Fibroblast of lung (primary cell): ENCODE measurements at regions not wholly inside any gene's neighbourhood (a gene's known extent, or its start where the extent isn't known, plus 50 kb on each side); places are given as distances from the start of the nearest gene placed in this dataset.

Experiments used
- EZH2 ChIP-seq: IDR thresholded peaks from 2 replicates; pipeline ENCODE4 v1.5.1; 2012; ENCODE audit warnings: low read length, control low read depth, mild to moderate bottlenecking; ENCODE audit errors: missing control alignments
- TF ChIP-seq, protein P1 (sequence below), 2 donors: IDR thresholded peaks in 1 of 2; conservative IDR thresholded peaks in 1 of 2; 1 replicate in 1 of 2; 2 replicates in 1 of 2; pipeline ENCODE4 v1.5.1; 2011 to 2012; ENCODE audit warnings: low read length in 2 of 2, control low read depth in 1 of 2, inconsistent platforms in 1 of 2, low read depth in 1 of 2, mild to moderate bottlenecking in 1 of 2

DNA sequence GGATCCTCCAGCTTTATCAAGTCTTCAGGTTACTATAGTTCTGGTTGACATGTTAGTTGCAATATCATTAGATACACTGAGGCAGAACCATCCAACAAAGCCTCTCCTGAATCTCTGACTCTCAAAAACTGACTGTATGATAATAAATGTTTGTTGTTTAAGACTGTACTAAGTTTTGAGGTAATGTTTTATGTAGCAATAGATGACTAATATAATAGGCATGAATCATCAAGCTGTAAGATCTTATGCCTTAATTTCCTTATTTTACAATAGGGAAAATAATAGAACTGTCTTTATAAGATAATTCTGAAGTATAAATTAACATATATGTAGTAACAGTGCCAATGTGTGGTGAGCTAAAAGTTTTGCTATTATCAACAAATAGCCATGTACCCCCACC is 88.9 kb upstream of the TBC1D5 start:
- TF ChIP-seq, protein P1, sequence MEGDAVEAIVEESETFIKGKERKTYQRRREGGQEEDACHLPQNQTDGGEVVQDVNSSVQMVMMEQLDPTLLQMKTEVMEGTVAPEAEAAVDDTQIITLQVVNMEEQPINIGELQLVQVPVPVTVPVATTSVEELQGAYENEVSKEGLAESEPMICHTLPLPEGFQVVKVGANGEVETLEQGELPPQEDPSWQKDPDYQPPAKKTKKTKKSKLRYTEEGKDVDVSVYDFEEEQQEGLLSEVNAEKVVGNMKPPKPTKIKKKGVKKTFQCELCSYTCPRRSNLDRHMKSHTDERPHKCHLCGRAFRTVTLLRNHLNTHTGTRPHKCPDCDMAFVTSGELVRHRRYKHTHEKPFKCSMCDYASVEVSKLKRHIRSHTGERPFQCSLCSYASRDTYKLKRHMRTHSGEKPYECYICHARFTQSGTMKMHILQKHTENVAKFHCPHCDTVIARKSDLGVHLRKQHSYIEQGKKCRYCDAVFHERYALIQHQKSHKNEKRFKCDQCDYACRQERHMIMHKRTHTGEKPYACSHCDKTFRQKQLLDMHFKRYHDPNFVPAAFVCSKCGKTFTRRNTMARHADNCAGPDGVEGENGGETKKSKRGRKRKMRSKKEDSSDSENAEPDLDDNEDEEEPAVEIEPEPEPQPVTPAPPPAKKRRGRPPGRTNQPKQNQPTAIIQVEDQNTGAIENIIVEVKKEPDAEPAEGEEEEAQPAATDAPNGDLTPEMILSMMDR (conservative IDR thresholded peaks at IDR 0.05 in 1 of 2, IDR thresholded peaks at IDR 0.05 in 1 of 2; ENCODE audit: low read depth in 1 of 2, low read length in 2 of 2): no peak
- TF ChIP-seq EZH2: no peak
